Loucy (cell line): ENCODE measurements at regions not wholly inside any gene's neighbourhood (a gene's known extent, or its start where the extent isn't known, plus 50 kb on each side); places are given as distances from the start of the nearest gene placed in this dataset.
"Not testable (repeated sequence)": the region's sequence is repeated elsewhere in the genome, so short reads cannot be mapped to it uniquely, and the experiment has no call there.

Experiments
- CTCF ChIP-seq: fragments of 200-600 bp; sonication (generic); conservative IDR thresholded peaks from 2 replicates; pipeline ENCODE4 v1.5.1; 2014; ENCODE audit warnings: mild to moderate bottlenecking, antibody characterized with exemption, low read length
- EZH2phosphoT487 ChIP-seq: fragments of 200-600 bp; IDR thresholded peaks from 2 replicates; pipeline ENCODE4 v1.6.1; 2018; ENCODE audit warnings: antibody characterized with exemption, mild to moderate bottlenecking, moderate library complexity, borderline replicate concordance

DNA sequence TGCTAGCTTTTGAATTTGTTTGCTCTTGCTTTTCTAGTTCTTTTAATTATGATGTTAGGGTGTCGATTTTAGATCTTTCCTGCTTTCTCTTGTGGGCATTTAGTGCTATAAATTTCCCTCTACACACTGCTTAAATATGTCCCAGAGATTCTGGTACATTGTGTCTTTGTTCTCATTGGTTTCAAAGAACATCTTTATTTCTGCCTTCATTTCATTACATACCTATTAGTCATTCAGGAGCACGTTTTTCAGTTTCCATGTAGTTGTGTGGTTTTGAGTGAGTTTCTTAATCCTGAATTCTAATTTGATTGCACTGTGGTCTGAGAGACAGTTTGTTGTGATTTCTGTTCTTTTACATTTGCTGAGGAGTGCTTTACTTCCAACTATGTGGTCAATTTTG lies 51.2 kb upstream of the MB21D2 start:
- TF ChIP-seq CTCF, EZH2phosphoT487: not testable (repeated sequence)
